ENCODE measurements at regions not wholly inside any gene's neighbourhood (a gene's known extent, or its start where the extent isn't known, plus 50 kb on each side); places are given as distances from the start of the nearest gene placed in this dataset.
A peak's percentile ranks its signal among the peaks of the same experiment; 100 is the strongest.

GRCh38 chr20:60870040-60870439 lies 382.0 kb upstream of the CDH4 start:
- Histone ChIP-seq H3K4me3 (ENCODE audit: insufficient read depth, low read depth, low read length) (no peak overlapping the region), H3K36me3 (replicated peaks; ENCODE audit: control insufficient read depth, insufficient read depth, low read length) (no peaks in the 10 kb centered on the region), H3K27me3 (ENCODE audit: control insufficient read depth, insufficient read depth, low read length) (no peaks in the 10 kb centered on the region; the same call in 1 of the 2 replicates)
- no peak for DNase-seq

GRCh38 chr20:60872224-60872623 lies 379.8 kb upstream of the CDH4 start:
- H3K4me3 ChIP-seq (ENCODE audit: insufficient read depth, low read depth, low read length) = no peak overlapping the region
- no peak for DNase-seq
- no peaks in the 10 kb centered on the region for H3K36me3 ChIP-seq (replicated peaks; ENCODE audit: control insufficient read depth, insufficient read depth, low read length)

GRCh38 chr20:60877071-60877857 lies 374.8 kb upstream of the CDH4 start:
- no peak overlapping the region for H3K4me3 ChIP-seq (ENCODE audit: insufficient read depth, low read depth, low read length)
- peaks cover 2% of the 10 kb centered on the region; the same call in 1 of the 2 replicates for H3K27me3 ChIP-seq (ENCODE audit: control insufficient read depth, insufficient read depth, low read length)
- H3K36me3 ChIP-seq (replicated peaks; ENCODE audit: control insufficient read depth, insufficient read depth, low read length) = no peaks in the 10 kb centered on the region
- DNase-seq = no peak

More at GRCh38 chr20:60872224-60872623, 379.8 kb upstream of the CDH4 start:
- peaks cover 2% of the 10 kb centered on the region; the same call in 1 of the 2 replicates for H3K27me3 ChIP-seq (ENCODE audit: control insufficient read depth, insufficient read depth, low read length)

- H3K27me3 ChIP-seq (ENCODE audit: control insufficient read depth, insufficient read depth, low read length) = no peaks in the 10 kb centered on the region; the same call in 1 of the 2 replicates
- H3K4me3 ChIP-seq (ENCODE audit: insufficient read depth, low read depth, low read length) = no peak overlapping the region
- no peak for DNase-seq
- no peaks in the 10 kb centered on the region for H3K36me3 ChIP-seq (replicated peaks; ENCODE audit: control insufficient read depth, insufficient read depth, low read length)
Measured at GRCh38 chr20:60882836-60883235, 369.2 kb upstream of the CDH4 start.

- H3K36me3 ChIP-seq (replicated peaks; ENCODE audit: control insufficient read depth, insufficient read depth, low read length) = no peaks in the 10 kb centered on the region
Measured at GRCh38 chr20:60883496-60883895, 368.6 kb upstream of the CDH4 start.

GRCh38 chr20:60884277-60884676 lies 367.8 kb upstream of the CDH4 start:
- H3K36me3 ChIP-seq (replicated peaks; ENCODE audit: control insufficient read depth, insufficient read depth, low read length) = no peaks in the 10 kb centered on the region
- DNase-seq = no peak
- no peaks in the 10 kb centered on the region; the same call in 1 of the 2 replicates for H3K27me3 ChIP-seq (ENCODE audit: control insufficient read depth, insufficient read depth, low read length)
- no peak overlapping the region for H3K4me3 ChIP-seq (ENCODE audit: insufficient read depth, low read depth, low read length)

More at GRCh38 chr20:60883496-60883895, 368.6 kb upstream of the CDH4 start:
- no peak for DNase-seq
- H3K4me3 ChIP-seq (ENCODE audit: insufficient read depth, low read depth, low read length) = no peak overlapping the region
- no peaks in the 10 kb centered on the region; the same call in 1 of the 2 replicates for H3K27me3 ChIP-seq (ENCODE audit: control insufficient read depth, insufficient read depth, low read length)

- Histone ChIP-seq H3K4me3 (ENCODE audit: insufficient read depth, low read depth, low read length) (no peak overlapping the region), H3K36me3 (replicated peaks; ENCODE audit: control insufficient read depth, insufficient read depth, low read length) (no peaks in the 10 kb centered on the region), H3K27me3 (ENCODE audit: control insufficient read depth, insufficient read depth, low read length) (no peaks in the 10 kb centered on the region; the same call in 1 of the 2 replicates)
- no peak for DNase-seq
Measured at GRCh38 chr20:60888771-60889170, 363.3 kb upstream of the CDH4 start.

- Histone ChIP-seq H3K4me3 (ENCODE audit: insufficient read depth, low read depth, low read length) (no peak overlapping the region), H3K27me3 (ENCODE audit: control insufficient read depth, insufficient read depth, low read length) (no peaks in the 10 kb centered on the region; the same call in 1 of the 2 replicates), H3K36me3 (replicated peaks; ENCODE audit: control insufficient read depth, insufficient read depth, low read length) (no peaks in the 10 kb centered on the region)
- no peak for DNase-seq
Measured at GRCh38 chr20:60892095-60892813, 359.8 kb upstream of the CDH4 start.

- no peak overlapping the region for H3K4me3 ChIP-seq (ENCODE audit: insufficient read depth, low read depth, low read length)
Measured at GRCh38 chr20:60894091-60894490, 358.0 kb upstream of the CDH4 start.

GRCh38 chr20:60895363-60896079 lies 356.5 kb upstream of the CDH4 start:
- no peak for DNase-seq
- no peak overlapping the region for H3K4me3 ChIP-seq (ENCODE audit: insufficient read depth, low read depth, low read length)
- H3K27me3 ChIP-seq (ENCODE audit: control insufficient read depth, insufficient read depth, low read length) = no peaks in the 10 kb centered on the region
- no peaks in the 10 kb centered on the region for H3K36me3 ChIP-seq (replicated peaks; ENCODE audit: control insufficient read depth, insufficient read depth, low read length)

More at GRCh38 chr20:60894091-60894490, 358.0 kb upstream of the CDH4 start:
- H3K36me3 ChIP-seq (replicated peaks; ENCODE audit: control insufficient read depth, insufficient read depth, low read length) = no peaks in the 10 kb centered on the region
- no peak for DNase-seq
- no peaks in the 10 kb centered on the region; the same call in 1 of the 2 replicates for H3K27me3 ChIP-seq (ENCODE audit: control insufficient read depth, insufficient read depth, low read length)

GRCh38 chr20:60897976-60898375 lies 354.1 kb upstream of the CDH4 start:
- Histone ChIP-seq H3K4me3 (ENCODE audit: insufficient read depth, low read depth, low read length) (no peak overlapping the region), H3K27me3 (ENCODE audit: control insufficient read depth, insufficient read depth, low read length) (no peaks in the 10 kb centered on the region), H3K36me3 (replicated peaks; ENCODE audit: control insufficient read depth, insufficient read depth, low read length) (no peaks in the 10 kb centered on the region)
- DNase-seq = peak; percentile 30

GRCh38 chr20:60899320-60899719 lies 352.7 kb upstream of the CDH4 start:
- H3K4me3 ChIP-seq (ENCODE audit: insufficient read depth, low read depth, low read length) = no peak overlapping the region
- H3K36me3 ChIP-seq (replicated peaks; ENCODE audit: control insufficient read depth, insufficient read depth, low read length) = no peaks in the 10 kb centered on the region
- DNase-seq = no peak
- no peaks in the 10 kb centered on the region for H3K27me3 ChIP-seq (ENCODE audit: control insufficient read depth, insufficient read depth, low read length)

GRCh38 chr20:60900618-60901017 lies 351.4 kb upstream of the CDH4 start:
- Histone ChIP-seq H3K36me3 (replicated peaks; ENCODE audit: control insufficient read depth, insufficient read depth, low read length) (no peaks in the 10 kb centered on the region), H3K27me3 (ENCODE audit: control insufficient read depth, insufficient read depth, low read length) (no peaks in the 10 kb centered on the region)
- DNase-seq = no peak

GRCh38 chr20:60901831-60902230 lies 350.2 kb upstream of the CDH4 start:
- no peak for DNase-seq
- Histone ChIP-seq H3K36me3 (replicated peaks; ENCODE audit: control insufficient read depth, insufficient read depth, low read length) (no peaks in the 10 kb centered on the region), H3K27me3 (ENCODE audit: control insufficient read depth, insufficient read depth, low read length) (no peaks in the 10 kb centered on the region), H3K4me3 (ENCODE audit: insufficient read depth, low read depth, low read length) (no peak overlapping the region)

More at GRCh38 chr20:60900618-60901017, 351.4 kb upstream of the CDH4 start:
- no peak overlapping the region for H3K4me3 ChIP-seq (ENCODE audit: insufficient read depth, low read depth, low read length)

Measured in H7 (cell line).